A673 (cell line): ENCODE measurements at regions not wholly inside any gene's neighbourhood (a gene's known extent, or its start where the extent isn't known, plus 50 kb on each side); places are given as distances from the start of the nearest gene placed in this dataset.

Experiments
- EZH2 ChIP-seq: fragments of 200-600 bp; sonication (generic); IDR thresholded peaks from 2 replicates; pipeline ENCODE4 v1.6.1; 2017; ENCODE audit warnings: borderline replicate concordance, low read depth, mild to moderate bottlenecking, mixed read lengths, antibody characterized with exemption, low read length; ENCODE audit not compliant: poor library complexity, severe bottlenecking
- TF ChIP-seq, protein P1 (sequence below): fragments of 300-800, 200-600 bp; sonication (generic); conservative IDR thresholded peaks from 2 replicates; pipeline ENCODE4 v1.5.1; 2017; ENCODE audit warnings: low read depth, mild to moderate bottlenecking, antibody characterized with exemption, low read length, moderate library complexity, mixed read lengths

GRCh38 chr20:51284176-51284575 lies 258.3 kb downstream of the NFATC2 start:
- TF ChIP-seq, protein P1, sequence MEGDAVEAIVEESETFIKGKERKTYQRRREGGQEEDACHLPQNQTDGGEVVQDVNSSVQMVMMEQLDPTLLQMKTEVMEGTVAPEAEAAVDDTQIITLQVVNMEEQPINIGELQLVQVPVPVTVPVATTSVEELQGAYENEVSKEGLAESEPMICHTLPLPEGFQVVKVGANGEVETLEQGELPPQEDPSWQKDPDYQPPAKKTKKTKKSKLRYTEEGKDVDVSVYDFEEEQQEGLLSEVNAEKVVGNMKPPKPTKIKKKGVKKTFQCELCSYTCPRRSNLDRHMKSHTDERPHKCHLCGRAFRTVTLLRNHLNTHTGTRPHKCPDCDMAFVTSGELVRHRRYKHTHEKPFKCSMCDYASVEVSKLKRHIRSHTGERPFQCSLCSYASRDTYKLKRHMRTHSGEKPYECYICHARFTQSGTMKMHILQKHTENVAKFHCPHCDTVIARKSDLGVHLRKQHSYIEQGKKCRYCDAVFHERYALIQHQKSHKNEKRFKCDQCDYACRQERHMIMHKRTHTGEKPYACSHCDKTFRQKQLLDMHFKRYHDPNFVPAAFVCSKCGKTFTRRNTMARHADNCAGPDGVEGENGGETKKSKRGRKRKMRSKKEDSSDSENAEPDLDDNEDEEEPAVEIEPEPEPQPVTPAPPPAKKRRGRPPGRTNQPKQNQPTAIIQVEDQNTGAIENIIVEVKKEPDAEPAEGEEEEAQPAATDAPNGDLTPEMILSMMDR = no peak
- no peak for TF ChIP-seq EZH2
